ENCODE measurements at regions not wholly inside any gene's neighbourhood (a gene's known extent, or its start where the extent isn't known, plus 50 kb on each side); places are given as distances from the start of the nearest gene placed in this dataset.

DNA sequence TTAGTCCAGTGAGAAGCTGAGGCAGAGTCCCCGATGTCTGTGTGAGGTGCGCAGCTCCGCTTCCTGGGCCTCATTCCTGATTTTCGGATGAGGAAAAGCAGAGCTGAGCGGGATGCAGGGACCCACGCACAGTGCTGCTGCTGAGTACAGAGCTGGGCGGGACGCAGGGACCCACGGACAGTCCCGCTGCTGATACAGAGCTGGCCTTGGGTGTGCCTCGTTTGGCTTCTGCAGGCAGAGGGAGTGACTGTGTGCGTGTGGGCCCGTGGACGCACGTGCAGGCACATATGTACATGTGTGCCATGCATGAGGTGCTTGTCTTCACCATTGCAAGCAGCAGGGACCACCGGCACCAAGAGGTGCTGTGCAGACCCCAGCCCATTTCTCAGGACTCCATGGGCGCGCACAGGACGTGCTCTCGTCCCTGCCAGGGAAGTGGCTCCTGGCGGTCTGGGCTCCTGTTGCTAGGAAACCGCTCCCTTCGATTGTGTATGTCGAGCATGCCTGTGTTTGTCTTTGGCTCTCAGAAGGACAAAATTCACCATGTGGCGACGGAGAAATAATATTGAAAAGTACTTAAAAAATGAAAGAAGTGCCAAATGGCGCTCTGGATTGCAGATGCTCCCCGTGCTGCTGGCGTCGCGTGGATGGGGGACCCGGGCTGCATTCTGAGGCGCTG is 303.8 kb upstream of the MKI67 start:
- no peak for DNase-seq

DNA sequence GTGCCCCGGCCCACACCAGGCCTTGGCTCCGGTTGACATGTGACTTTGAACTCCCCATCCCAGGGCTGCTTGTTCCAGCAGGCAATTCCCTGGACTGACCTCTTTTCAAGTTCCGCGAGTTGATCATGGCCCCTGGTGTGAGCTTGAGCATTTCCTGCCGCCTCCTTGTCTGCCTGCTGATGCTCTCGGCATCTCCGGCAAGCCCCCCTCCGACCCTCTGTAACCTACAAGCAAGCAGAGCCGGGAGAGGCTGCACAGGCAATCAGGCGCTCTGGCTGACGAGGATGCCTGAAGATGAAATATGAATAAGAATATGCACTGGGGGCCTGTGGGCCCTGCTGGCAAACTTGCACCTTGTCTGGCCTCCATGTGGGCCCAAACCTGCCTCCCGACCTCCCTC is 304.9 kb upstream of the MKI67 start:
- no peak for DNase-seq

DNA sequence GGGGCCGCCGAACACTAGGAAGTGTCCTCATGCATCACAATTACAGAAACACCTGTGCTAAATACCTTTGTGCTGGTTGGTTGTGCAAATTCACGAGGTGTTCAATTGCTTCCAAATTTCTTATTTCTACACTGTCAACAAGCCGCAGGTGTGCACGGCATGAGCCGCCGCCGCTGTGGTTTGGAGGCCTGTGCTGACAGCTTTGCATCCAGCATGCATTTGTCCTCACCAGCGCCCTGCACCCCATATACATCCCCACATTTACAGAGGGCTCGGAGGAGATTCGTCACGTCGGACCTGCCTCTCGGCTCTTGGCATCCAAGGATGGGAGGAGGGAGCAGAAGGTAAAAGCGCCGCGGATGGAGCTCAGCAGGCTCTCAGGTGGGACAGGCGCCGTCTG is 305.3 kb upstream of the MKI67 start:
- DNase-seq: no peak

DNA sequence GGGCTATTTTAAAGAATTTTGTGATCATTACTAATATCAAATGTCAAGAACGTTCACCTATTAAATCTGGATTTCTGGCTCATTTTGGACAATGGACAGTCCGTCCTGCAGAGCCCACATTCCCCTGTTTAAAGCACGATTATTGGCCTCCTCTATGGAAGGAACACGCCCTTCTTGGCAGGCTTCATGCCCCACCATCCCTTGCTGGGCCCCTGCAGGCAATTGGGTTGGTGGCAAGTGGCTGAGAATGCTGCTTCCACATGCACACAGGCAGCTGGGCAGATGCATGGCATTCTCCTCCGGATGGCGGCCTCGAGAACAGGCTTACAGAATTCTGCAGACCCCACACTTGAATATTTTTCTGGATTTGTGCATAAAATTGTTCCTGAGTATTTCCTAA is 305.8 kb upstream of the MKI67 start:
- DNase-seq: no peak

DNA sequence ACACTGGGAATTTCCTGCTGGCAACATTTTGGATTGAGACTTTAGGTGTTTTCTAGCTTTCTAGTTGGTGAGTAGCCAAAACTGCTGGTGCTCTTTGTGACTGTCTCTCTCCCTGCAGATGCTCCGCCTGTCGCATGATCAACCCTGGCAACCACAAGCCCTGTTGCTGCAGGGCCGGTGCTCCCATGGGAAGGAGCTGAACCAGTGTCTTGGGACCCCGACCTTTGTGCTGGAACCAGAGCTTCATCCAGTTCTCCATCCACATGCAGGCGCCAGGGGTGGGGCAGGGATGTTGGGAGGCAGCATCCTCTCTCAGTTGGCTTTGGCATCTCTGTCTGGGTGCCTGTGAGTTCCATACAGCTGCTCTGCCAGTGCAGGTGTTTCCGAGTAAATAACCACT is 306.2 kb upstream of the MKI67 start:
- no peak for DNase-seq

DNA sequence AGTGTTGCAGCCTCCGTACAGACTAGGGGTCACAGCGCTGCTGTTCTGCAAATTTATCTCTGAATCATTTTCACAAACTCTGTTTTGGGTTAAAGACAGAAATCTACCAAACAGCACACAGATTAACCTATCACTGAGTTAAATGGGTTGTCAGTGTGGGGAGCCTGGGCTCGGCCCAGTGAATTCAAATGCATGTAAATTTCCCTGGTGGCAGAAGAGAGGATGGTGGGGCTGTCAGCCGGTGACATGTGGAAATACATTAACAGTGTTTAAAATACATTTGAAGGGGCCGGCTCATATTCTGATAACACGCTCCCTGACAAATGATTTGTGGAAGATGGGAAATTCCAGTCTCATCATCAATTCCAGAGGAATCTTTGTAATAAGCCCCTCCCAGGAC is 309.6 kb upstream of the MKI67 start:
- no peak for DNase-seq

DNA sequence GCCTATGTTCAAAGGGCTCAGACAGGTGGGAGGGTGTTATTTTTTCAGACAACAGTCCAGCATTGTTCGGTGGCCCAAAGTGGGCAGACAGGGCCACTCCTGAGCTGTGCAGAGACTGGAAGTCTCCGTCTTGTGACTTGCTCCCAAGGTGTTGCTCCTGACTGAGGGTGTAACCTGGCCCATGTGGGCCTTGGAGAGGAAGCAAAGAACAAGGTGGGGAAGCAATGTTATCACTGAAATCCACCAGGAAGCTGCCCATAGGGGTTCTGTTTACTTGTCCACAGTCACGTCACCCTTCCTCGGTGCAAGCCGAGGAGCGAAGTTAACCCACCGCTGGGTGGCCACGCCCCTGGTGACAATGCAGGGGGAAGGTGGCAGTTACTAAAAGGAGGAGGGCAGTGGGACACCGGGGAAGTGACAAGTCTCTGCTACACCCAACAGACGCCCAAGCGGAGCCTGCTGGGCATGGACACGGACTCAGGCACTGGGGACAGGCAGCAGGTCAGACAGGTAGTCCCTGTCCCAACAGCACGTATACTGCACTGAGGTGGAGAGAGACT is 311.6 kb upstream of the MKI67 start:
- DNase-seq: no peak

DNA sequence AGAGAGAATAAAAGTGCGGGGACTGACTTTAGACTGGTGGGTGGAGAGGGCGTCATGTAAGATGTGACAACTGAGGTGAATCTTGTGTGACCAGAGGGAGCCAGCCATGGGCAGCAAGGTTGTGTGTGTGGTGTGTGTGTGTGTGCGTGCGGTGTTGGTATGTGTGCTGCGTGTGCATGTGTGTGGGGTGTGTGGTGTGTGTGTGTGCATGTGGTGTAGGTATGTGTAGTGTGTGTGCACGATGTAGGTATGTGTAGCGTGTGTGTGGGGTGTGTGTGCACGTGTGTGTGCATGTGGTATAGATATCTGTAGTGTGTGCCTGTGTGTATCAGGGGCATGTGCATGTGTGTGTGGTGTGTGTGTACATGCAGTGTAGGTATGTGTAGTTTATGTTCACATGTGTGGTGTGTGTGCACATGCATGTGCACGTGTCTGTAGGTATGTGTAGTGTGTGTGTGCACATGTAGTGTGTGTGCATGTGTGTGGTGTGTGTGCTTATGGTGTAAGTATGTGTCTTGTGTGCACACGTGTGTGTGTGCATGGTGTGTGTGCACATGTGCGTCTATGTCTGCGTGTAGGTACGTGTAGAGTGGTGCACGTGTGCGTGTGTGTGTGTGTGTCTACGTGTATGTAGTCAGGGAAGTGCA is 312.3 kb upstream of the MKI67 start:
- DNase-seq: no peak

DNA sequence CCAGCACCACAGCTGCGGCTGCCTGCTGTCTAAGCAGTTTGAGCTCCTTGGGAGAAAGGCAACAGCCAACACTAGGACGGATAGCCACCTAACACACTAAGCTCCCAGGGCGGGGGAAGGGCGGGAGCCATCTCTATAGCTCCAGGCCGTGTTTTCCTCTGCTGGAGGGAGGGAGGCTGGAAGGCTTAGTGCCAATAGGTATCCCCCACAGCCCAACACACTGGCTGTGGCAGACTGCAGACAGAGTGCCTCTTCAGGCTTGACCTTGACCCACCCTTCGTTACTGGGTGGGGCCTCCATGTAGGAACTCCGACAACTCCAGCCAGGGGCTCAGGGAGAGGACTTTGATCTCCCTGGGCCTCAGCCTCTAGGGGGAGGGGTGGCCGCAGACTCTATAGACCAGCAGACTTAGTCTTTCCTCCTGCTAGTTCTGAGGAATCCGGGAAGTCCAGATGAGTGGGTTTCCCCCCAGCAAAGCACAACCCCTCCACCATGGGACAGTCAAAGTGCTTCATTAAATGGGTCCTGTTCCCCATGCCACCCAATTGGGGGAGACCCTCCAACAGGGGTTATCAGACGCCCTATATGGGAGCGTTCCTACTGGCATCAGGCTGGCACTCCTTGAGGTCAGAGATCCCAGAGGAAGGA is 314.4 kb upstream of the MKI67 start:
- no peak for DNase-seq

DNA sequence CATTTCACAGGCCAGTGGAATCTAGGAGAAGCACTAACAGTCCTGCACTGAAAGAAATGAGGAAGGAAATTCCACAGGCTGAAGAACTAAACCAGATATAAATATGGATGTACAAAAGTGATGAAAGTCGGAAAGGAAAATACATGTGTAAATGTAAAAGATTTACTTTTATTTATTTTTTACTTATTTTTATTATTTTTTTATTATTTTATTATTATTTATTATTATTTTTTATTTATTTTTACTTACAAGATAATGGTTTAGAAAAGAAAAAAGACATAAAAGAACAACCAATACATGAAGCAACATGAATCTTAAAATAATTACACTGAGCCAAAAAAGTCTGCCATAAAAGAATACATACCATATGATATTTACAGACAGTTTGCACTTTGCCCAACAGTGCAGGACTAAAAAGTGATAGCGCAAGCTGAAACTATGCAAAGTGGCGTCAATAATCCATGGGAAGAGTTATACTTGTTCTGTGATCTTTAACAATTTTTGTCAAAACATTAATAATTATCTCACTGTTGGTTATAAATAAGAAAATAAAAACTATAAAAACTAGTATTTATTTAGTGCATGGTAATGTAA is 317.8 kb upstream of the MKI67 start:
- no peak for DNase-seq

DNA sequence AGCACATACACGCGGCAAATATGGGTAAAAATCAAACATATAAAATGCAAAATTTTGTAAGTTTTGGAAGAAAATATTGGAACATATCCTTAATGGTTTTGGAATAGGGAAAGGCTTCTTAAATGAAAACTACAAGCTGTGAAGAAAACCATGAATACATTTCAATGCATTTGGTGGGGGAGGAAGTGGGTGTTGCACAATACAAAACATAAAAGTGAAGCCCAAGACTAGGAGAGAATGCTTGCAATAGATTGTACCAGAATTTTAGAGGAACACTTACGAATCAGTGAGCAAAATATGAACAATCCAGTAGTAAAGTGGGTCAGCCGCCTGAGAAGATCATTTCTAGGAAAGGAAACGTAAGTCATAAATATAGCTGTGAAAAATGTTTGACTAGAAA is 322.6 kb upstream of the MKI67 start:
- no peak for DNase-seq

DNA sequence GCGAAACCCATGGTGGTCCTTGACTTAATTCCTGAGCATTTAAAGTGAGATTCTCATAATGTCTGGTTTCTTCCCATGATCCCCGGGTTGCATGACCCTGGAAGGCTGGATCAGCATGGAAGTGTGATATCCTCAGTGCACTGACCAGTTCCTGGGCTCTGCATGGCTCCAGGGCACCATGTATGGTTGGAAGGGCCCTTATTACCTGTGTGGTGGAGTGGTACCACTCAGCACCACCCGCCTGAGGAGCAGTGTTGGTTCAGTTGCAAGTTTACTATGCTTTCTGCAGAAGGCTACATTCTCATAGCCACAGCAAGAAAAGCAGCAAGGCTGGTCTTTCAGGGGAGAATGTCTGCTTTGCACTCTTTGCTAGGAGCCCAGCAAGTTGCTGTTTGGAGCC is 325.7 kb upstream of the MKI67 start:
- DNase-seq: no peak

DNA sequence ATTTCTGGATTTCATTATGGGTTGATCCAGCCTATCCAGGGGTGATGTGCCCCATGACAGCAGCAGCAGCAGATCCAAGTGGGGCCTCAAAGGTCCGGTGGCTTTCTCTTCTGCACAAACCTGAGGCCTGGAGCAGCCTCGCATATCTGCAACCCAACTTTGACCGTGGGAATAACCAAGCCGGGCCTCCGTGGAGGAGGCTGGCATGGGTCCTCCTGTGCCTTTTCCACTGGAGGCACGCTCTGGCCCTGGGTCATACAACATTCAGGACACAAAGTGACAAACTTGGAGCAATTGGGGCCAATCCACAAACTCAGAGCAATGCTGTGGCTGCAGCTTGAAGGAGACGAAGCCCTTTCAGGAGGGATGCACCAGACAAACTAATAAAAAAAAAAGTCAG is 330.0 kb upstream of the MKI67 start:
- DNase-seq: no peak

DNA sequence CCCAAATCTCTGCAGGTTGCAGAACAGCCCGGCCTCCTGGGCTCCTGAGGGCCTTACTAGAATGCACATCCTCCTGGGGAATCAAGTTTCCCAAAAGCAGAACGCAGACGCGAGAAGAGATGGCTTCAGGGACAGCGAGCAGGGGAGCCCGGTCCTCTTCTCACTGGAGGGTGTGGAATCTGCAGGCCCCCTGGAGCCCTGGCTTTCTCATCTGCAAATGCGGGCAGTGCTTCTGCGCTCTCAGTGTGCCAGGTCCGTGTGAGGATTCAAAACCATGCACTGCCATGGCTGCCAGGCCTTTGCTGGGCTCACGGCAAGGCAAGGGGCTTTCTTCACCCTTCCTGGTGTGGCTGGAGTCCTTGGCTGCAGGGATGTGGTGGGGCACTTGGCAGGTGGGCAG is 330.9 kb upstream of the MKI67 start:
- DNase-seq: no peak

DNA sequence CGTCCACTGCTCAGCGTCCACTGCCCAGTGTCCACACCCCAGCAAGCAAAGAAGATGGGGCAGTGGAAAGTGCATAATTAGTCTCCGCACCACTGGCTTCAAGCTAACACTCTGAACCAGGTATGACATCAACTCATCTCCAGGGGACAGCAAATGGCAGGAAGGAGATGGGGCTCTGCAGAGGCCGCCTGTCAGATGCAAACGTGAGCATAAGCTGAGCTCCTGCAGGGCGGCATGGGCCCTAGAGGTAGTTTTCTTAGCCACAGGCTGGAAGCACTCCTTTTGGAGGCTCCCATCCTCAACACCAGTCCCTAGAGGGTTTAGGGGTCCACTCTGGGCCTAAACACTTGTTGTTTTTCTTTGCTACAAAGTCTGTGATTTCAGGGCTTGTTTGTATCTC is 335.8 kb upstream of the MKI67 start:
- DNase-seq: no peak

DNA sequence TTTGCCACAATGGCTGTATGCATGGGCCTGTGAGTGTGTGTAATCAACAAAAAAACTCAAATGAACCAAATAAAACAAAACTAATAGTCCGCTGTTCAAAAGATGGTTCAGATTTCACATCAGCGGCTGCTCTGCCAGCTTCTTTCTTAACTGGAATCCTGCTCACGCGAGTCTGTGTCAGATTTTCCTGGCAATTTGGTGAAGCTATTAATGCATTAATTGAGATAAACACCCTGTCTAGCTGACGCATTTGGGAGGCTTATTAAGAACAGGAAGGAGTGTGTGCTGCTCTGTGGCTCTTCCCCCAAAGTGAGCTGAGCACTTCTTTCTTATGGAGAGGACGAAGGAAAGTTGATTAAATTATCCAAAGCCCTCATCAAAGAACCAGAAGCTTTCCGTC is 336.6 kb upstream of the MKI67 start:
- no peak for DNase-seq

DNA sequence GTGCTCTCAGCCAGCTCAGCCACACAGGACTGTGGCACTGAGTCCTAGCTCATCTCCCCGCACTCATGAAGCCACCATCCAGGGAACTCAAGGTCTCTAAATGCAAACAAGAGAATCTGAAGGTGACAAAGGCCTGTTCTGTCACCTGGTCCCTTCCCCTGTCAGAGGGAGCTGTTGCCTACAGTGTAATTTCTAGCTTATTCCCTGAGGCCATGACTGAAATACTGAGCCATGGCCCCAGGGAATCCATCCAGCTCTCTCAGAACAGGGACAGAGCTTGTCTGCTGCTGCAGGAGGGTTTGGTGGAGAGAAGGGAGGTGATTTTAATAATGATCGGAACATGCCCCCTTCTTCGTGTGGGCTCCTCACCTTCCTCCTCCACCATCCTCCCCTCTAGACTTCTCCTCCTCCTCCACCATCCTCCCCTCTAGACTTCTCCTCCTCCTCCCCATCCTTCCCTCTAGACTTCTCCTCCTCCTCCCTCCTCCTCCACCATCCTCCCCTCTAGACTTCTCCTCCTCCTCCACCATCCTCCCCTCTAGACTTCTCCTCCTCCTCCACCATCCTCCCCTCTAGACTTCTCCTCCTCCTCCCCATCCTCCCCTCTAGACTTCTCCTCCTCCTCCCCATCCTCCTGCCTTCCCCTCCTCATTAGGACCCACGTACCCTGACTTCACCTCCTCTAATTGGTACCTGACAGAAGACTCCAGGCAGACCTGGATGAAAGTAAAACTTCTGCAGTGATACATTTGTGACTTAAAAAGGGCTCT is 338.0 kb upstream of the MKI67 start:
- peak; percentile 68 for DNase-seq

DNA sequence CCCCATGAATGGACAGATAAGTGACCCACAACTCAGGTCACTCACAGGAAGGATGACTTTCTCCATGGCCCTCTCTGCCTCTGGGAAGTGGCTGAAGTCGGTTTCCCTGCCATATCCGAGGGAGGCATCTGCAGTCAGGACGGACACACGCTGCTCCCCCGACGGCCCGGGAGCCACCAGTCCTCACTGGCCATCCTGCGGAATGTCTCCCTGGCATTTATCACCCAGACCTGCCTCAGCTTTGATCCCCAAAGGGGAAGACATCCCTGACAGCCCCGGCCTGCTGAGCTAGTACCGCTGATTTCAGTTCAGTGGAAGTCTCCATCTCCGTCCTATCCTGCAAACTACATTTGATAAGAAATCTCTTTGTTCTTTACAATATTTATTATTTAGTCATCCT is 339.5 kb upstream of the MKI67 start:
- no peak for DNase-seq

DNA sequence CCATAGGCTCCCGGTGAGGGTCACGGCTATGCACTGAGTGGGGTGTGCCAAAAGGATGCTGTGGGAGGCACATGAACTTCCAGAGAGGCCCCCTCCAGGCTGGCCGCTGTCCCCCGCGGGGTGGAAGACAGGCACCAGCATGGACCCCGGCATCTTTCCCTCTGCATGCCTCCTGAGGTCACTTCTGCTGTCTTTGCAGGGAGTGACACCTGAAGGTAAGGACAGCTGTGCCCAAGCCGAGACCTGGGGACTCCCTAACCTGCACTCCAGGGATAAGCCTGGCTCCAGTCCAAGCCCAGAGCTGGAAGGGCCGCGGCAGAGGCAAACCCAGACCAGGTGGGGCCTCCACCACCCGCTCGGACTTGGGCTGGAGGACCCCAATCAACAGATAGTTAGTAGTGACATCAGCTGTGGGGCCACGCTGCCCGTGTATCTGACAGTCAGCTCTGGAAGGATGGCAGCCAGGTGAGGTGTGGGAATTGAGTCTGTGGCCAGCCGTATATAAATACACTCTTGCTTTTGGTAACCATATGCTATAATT is 340.7 kb upstream of the MKI67 start:
- DNase-seq: no peak

DNA sequence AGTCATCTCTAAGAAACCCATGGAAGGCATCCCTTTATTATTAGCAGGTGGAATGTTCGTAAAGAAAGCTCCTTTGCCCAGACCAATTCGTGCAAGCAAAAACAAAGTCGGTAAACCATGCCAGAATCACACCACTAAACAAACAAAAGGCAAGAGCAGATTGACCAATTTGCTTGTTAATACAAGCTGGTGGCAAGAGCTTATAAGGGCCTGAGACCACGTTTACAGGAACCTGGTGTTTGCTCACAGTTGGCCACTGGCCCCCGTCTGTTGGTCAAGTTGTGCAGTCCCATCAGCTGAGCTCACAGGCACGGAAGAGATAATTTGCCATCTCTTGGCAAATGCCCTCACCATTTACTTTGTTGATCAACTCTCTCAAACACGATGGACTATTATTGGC is 342.2 kb upstream of the MKI67 start:
- DNase-seq: no peak

DNA sequence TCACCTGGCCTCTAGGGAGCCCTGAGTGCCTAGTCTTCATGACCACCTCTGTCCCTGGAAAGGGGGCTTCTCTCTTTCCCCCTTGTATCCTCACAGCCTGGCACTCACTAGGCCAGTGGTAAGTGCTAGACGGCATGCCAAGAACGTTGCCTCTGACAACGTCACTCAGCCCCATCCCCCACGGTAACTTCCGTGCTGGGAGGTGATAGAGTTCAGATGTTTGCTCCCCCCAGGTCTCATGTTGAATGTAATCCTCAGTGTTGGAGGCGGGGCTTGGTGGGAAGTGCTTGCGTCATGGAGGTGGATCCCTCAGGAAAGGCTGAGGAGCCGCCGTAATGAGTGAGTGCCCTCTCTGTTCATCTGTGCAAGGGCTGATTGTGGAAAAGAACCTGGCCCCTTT is 343.3 kb upstream of the MKI67 start:
- DNase-seq: no peak

DNA sequence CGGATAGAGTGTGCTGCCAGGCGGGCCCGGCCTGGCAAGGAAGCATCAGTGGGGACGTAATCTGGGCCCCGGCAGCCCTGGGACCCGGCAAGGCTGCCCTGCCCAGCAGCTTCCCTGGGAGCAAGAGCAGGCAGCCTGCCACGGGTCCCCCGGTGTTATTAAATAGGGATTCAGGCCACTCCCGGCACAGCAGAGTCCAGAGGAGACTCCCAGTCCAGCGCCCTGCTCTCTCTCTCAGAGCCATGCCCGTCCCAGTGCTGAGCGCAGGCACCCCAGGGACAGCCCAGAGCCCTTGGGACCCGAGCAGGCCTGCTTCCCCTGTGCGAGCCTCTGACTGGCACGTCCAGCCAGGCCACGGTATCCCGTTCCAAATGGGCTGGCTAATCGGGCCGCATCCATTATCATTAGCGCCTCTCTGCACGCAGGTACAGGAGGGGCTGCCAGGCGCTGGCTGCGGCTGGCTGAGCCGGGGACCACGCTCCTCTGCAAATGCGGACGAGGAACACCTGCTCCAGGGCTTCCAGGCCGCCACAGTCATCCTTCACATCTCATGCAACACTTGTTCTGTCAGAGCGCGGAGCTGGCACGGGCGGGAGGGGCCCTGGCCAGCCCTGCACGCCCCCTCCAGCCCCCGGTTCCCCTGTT is 344.2 kb upstream of the MKI67 start:
- no peak for DNase-seq
